ENCODE measurements at regions not wholly inside any gene's neighbourhood (a gene's known extent, or its start where the extent isn't known, plus 50 kb on each side); places are given as distances from the start of the nearest gene placed in this dataset.
"Not testable (repeated sequence)": the region's sequence is repeated elsewhere in the genome, so short reads cannot be mapped to it uniquely, and the experiment has no call there.

DNA sequence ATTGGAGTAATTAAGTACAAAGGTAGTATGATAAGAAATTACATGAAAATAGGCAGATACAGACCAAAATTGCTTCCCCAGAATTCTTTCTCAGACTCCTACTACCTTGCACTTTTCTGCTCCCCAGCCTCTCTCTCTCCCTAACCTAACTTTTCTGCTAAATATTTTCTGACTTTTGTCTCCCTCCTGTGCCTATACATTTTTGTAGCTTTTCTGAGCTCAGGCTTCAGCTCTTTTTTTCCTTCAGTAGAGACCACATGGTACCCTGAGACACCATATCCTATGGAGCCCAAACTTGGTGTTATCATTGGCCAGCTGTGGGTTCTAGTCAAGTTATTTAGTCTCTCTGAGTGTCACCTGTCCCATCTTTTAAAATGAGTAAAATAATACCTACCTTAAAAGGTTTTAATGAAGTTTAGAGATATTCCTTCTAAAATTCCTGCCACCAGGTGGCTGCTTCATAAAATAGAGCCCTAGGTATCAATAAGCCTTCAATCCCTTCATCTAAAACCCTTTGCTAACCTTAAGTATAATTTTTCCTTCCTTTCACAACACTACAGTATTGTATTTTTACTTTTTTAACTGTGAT is 237.6 kb upstream of the DUSP10 start:
- no peak for DNase-seq (ENCODE audit: low spot score)
- no peak overlapping the region for H3K27ac ChIP-seq
- no peak overlapping the region for H3K4me3 ChIP-seq
- TF ChIP-seq, protein P1, sequence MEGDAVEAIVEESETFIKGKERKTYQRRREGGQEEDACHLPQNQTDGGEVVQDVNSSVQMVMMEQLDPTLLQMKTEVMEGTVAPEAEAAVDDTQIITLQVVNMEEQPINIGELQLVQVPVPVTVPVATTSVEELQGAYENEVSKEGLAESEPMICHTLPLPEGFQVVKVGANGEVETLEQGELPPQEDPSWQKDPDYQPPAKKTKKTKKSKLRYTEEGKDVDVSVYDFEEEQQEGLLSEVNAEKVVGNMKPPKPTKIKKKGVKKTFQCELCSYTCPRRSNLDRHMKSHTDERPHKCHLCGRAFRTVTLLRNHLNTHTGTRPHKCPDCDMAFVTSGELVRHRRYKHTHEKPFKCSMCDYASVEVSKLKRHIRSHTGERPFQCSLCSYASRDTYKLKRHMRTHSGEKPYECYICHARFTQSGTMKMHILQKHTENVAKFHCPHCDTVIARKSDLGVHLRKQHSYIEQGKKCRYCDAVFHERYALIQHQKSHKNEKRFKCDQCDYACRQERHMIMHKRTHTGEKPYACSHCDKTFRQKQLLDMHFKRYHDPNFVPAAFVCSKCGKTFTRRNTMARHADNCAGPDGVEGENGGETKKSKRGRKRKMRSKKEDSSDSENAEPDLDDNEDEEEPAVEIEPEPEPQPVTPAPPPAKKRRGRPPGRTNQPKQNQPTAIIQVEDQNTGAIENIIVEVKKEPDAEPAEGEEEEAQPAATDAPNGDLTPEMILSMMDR (IDR thresholded peaks at IDR 0.05) = no peak

DNA sequence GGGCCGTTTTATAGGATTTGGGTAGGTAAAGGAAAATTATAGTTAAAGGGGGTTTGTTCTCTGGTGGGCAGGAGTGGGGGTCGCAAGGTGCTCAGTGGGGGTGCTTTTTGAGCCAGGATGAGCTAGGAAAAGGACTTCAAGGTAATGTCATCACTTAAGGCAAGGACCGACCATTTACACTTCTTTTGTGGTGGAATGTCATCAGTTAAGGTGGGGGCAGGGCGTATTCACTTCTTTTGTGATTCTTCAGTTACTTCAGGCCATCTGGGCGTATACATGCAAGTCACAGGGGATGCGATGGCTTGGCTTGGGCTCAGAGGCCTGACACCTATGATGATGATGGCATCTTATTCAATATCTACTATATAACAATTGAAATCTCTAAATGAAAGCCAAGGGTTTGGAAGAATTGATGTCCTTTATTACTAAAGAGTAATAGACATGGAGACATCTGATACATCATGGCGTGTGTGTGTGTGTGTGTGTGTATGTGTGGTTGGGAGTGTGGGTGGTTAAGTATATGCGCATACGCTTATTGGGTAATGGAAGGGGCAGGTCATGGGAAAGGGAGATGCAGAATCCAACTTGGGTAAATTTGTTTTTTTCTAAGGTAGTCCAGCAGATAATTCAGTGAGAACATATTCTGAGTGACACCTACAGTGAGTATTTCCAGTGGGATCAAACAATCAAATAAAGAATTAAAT is 236.9 kb upstream of the DUSP10 start:
- H3K27ac ChIP-seq; H3K4me3 ChIP-seq; DNase-seq (ENCODE audit: low spot score): not testable (repeated sequence)

GRCh38 chr1:221973787-221974186 is 231.9 kb upstream of the DUSP10 start:
- H3K4me3 ChIP-seq; DNase-seq (ENCODE audit: low spot score); H3K27ac ChIP-seq: not testable (repeated sequence)

- DNase-seq (ENCODE audit: low spot score) = no peak
- Histone ChIP-seq H3K27ac (no peak overlapping the region), H3K4me3 (no peak overlapping the region)
- TF ChIP-seq, protein P1 (IDR thresholded peaks at IDR 0.05) = no peak
Observed at GRCh38 chr1:221972276-221973235, 230.7 kb upstream of the DUSP10 start.

DNA sequence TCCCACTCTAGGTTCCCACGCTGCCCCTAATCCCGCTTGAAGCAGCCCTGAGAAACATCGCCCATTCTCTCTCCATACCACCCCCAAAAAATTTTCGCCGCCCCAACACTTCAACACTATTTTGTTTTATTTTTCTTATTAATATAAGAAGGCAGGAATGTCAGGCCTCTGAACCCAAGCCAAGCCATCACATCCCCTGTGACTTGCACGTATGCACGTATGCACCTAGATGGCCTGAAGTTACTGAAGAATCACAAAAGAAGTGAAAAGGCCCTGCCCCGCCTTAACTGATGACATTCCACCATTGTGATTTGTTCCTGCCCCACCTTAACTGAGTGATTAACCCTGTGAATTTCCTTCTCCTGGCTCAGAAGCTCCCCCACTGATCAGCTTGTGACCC is 229.1 kb upstream of the DUSP10 start:
- H3K4me3 ChIP-seq; DNase-seq (ENCODE audit: low spot score); H3K27ac ChIP-seq: not testable (repeated sequence)

DNA sequence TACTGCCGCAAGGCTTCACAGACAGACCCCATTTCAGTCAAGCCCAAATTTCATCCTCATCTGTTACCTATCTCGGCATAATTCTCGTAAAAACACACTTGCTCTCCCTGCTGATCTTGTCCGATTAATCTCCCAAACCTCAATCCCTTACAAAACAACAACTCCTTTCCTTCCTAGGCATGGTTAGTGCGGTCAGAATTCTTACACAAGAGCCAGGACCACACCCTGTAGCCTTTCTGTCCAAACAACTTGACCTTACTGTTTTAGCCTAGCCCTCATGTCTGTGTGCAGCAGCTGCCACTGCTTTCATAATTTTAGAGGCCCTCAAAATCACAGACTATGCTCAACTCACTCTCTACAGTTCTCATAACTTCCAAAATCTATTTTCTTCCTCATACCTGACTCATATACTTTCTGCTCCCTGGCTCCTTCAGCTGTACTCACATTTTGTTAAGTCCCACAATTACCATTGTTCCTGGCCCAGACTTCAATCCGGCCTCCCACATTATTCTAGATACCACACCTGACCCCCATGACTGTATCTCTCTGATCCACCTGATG is 227.5 kb upstream of the DUSP10 start:
- peak overlapping the region in 1 of 2 donors; percentile 10 for H3K27ac ChIP-seq
- H3K4me3 ChIP-seq; DNase-seq (ENCODE audit: low spot score): not testable (repeated sequence)

DNA sequence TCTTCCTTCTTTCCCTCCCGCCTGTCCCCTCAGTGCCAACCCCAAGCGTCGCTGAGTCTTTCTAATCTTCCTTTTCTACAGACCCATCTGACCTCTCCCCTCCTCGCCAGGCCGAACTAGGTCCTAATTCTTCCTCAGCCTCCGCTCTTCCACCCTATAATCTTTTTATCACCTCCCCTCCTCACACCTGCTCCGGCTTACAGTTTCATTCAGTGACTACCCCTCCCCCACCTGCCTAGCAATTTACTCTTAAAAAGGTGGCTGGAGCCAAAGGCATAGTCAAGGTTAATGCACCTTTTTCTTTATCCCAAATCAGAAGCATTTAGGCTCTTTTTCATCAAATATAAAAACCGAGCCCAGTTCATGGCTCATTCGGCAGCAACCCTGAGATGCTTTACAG is 225.6 kb upstream of the DUSP10 start:
- H3K4me3 ChIP-seq; H3K27ac ChIP-seq; DNase-seq (ENCODE audit: low spot score): not testable (repeated sequence)

DNA sequence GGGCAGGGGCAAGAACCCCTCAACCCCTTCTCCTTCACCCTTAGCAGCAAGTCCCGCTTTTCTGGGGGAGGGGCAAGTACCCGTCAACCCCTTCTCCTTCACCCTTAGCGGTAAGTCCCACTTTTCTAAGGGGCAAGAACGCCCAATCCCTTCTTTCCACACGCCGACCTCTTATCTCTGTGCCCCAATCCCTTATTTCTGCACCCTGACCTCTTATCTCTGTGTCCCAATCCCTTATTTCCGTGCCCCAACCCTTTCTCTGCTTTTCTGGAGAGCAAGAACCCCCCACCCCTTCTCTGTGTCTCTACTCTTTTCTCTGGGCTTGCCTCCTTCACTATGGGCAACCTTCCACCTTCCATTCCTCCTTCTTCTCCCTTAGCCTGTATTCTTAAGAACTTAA is 225.0 kb upstream of the DUSP10 start:
- H3K27ac ChIP-seq; H3K4me3 ChIP-seq; DNase-seq (ENCODE audit: low spot score): not testable (repeated sequence)

- H3K27ac ChIP-seq; H3K4me3 ChIP-seq; DNase-seq (ENCODE audit: low spot score): not testable (repeated sequence)
Observed at GRCh38 chr1:221965891-221966290, 224.0 kb upstream of the DUSP10 start.

DNA sequence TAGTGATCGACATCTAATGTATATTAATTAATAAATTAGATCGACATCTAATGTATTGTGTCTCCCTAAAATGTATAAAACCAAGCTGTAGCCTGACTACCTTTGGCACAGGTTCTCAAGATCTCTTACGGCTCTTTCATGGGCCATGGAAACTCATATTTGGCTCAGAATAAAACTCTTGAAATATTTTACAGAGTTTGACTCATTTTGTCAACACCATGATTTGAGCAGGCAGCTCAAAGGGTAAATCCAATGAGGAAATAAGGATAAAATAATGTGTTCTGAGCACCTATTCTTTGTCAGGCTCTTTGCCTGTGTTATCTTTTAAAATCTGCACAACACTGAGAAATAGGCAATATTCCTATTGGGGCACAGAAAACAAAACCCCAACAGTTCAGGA is 223.4 kb upstream of the DUSP10 start:
- no peak overlapping the region for H3K4me3 ChIP-seq
- DNase-seq (ENCODE audit: low spot score) = no peak
- TF ChIP-seq, protein P1 (IDR thresholded peaks at IDR 0.05) = no peak
- no peak overlapping the region for H3K27ac ChIP-seq

All from coronary artery (tissue), 2 donors.